ENCODE measurements at regions not wholly inside any gene's neighbourhood (a gene's known extent, or its start where the extent isn't known, plus 50 kb on each side); places are given as distances from the start of the nearest gene placed in this dataset.

GRCh38 chr13:74709226-74709625 is 575.0 kb upstream of the KLF12 start:
- Mint-ChIP-seq H3K36me3 (no peaks in the 10 kb centered on the region), H3K27me3 (ENCODE audit: low read depth in 3 of 3) (no peaks in the 10 kb centered on the region), H3K4me1 (no peaks in the 10 kb centered on the region), H3K9me3 (peaks cover 0 to 21% (median 11%) of the 10 kb centered on the region in 7 donors), H3K27ac (no peak overlapping the region), H3K4me3 (no peak overlapping the region)
- Histone ChIP-seq H4K20me1 (ENCODE audit: insufficient read depth, low read length) (no peaks in the 10 kb centered on the region), H3K9ac (ENCODE audit: insufficient read depth, low read length, poor library complexity, severe bottlenecking) (no peak overlapping the region), H3K4me3 (replicated peaks in 1 of 3; ENCODE audit: low read depth in 2 of 3, low read length in 3 of 3) (no peak overlapping the region), H3K9me3 (replicated peaks in 1 of 2; ENCODE audit: control insufficient read depth in 1 of 2, insufficient read depth in 1 of 2, low read length in 2 of 2) (peaks cover 15 to 16% of the 10 kb centered on the region in 2 donors), H2AFZ (ENCODE audit: insufficient read depth, low read depth, low read length, poor library complexity, severe bottlenecking) (no peak overlapping the region), H3K27me3 (ENCODE audit: control insufficient read depth in 2 of 2, insufficient read depth in 2 of 2, low read length in 2 of 2) (no peaks in the 10 kb centered on the region), H3K27ac (ENCODE audit: low read depth in 1 of 2, low read length in 2 of 2) (no peak overlapping the region), H3K4me1 (ENCODE audit: control insufficient read depth in 1 of 2, insufficient read depth in 2 of 2, low read length in 2 of 2) (no peaks in the 10 kb centered on the region), H3K36me3 (replicated peaks in 1 of 2; ENCODE audit: control insufficient read depth in 1 of 2, insufficient read depth in 2 of 2, low read length in 2 of 2) (no peaks in the 10 kb centered on the region), H3K4me2 (replicated peaks; ENCODE audit: extremely low read depth, low read length, poor library complexity, severe bottlenecking) (no peak overlapping the region), H3K79me2 (ENCODE audit: insufficient read depth, low read length) (no peaks in the 10 kb centered on the region)
- DNase-seq = no peak
- WGBS (ENCODE audit: insufficient coverage) = 78% methylated on average over 2 of the region's 2 CpGs
- TF ChIP-seq, protein P1, sequence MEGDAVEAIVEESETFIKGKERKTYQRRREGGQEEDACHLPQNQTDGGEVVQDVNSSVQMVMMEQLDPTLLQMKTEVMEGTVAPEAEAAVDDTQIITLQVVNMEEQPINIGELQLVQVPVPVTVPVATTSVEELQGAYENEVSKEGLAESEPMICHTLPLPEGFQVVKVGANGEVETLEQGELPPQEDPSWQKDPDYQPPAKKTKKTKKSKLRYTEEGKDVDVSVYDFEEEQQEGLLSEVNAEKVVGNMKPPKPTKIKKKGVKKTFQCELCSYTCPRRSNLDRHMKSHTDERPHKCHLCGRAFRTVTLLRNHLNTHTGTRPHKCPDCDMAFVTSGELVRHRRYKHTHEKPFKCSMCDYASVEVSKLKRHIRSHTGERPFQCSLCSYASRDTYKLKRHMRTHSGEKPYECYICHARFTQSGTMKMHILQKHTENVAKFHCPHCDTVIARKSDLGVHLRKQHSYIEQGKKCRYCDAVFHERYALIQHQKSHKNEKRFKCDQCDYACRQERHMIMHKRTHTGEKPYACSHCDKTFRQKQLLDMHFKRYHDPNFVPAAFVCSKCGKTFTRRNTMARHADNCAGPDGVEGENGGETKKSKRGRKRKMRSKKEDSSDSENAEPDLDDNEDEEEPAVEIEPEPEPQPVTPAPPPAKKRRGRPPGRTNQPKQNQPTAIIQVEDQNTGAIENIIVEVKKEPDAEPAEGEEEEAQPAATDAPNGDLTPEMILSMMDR (IDR thresholded peaks at IDR 0.05) = no peak
- intact Hi-C loops (cut with micrococcal nuclease) = no loop called here

- H3K9me3 ChIP-seq (replicated peaks in 1 of 2; ENCODE audit: control insufficient read depth in 1 of 2, insufficient read depth in 1 of 2, low read length in 2 of 2) = peaks cover 15 to 16% of the 10 kb centered on the region in 2 donors
- H2AFZ ChIP-seq (ENCODE audit: insufficient read depth, low read depth, low read length, poor library complexity, severe bottlenecking) = no peak overlapping the region
- no peaks in the 10 kb centered on the region for H4K20me1 ChIP-seq (ENCODE audit: insufficient read depth, low read length)
- Mint-ChIP-seq H3K4me3 (no peak overlapping the region), H3K36me3 (no peaks in the 10 kb centered on the region), H3K4me1 (no peaks in the 10 kb centered on the region), H3K27me3 (ENCODE audit: low read depth in 3 of 3) (no peaks in the 10 kb centered on the region), H3K9me3 (peaks cover 0 to 21% (median 11%) of the 10 kb centered on the region in 7 donors), H3K27ac (no peak overlapping the region)
- H3K4me2 ChIP-seq (replicated peaks; ENCODE audit: extremely low read depth, low read length, poor library complexity, severe bottlenecking) = no peak overlapping the region
- no peaks in the 10 kb centered on the region for H3K79me2 ChIP-seq (ENCODE audit: insufficient read depth, low read length)
- intact Hi-C loops (cut with micrococcal nuclease) = no loop called here
- H3K27ac ChIP-seq (ENCODE audit: low read depth in 1 of 2, low read length in 2 of 2) = no peak overlapping the region
- no CpG with 5 or more reads among the region's 3 CpGs for WGBS (ENCODE audit: insufficient coverage)
- TF ChIP-seq, protein P1 (IDR thresholded peaks at IDR 0.05) = no peak
- no peak for DNase-seq
- no peaks in the 10 kb centered on the region for H3K27me3 ChIP-seq (ENCODE audit: control insufficient read depth in 2 of 2, insufficient read depth in 2 of 2, low read length in 2 of 2)
- no peaks in the 10 kb centered on the region for H3K4me1 ChIP-seq (ENCODE audit: control insufficient read depth in 1 of 2, insufficient read depth in 2 of 2, low read length in 2 of 2)
- no peaks in the 10 kb centered on the region for H3K36me3 ChIP-seq (replicated peaks in 1 of 2; ENCODE audit: control insufficient read depth in 1 of 2, insufficient read depth in 2 of 2, low read length in 2 of 2)
- H3K4me3 ChIP-seq (replicated peaks in 1 of 3; ENCODE audit: low read depth in 2 of 3, low read length in 3 of 3) = no peak overlapping the region
- no peak overlapping the region for H3K9ac ChIP-seq (ENCODE audit: insufficient read depth, low read length, poor library complexity, severe bottlenecking)
These were observed 574.4 kb upstream of the KLF12 start for GRCh38 chr13:74708629-74709028.

All from CD14-positive monocyte (primary cell).